GM12873 (cell line): ENCODE measurements at regions not wholly inside any gene's neighbourhood (a gene's known extent, or its start where the extent isn't known, plus 50 kb on each side); places are given as distances from the start of the nearest gene placed in this dataset.

Source experiments
- CTCF ChIP-seq: IDR thresholded peaks from 2 replicates; pipeline ENCODE4 v1.5.1; 2012; ENCODE audit warnings: low read depth, mild to moderate bottlenecking, moderate library complexity, low read length, control low read depth; ENCODE audit not compliant: insufficient read depth; ENCODE audit errors: missing control alignments

DNA sequence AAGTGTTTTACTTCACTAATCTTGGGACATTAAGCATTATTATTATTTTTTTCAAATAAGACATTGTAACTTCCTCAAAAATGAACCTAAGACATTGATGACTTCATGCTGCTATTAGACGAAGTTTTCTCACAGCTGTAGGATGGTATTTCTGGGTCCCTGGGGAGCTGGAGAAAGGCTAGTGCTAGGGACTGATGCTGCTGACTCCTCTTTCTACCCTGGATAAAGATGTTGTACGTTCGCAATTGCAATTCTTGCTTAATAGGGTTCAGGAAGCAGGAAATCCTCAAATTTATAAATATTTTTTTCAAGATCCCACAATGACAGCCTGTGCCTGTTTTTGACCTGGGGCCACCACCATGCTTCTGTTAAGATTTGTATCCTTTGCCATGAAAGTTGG lies 526.0 kb downstream of the CCSER2 start:
- no peak for TF ChIP-seq CTCF

DNA sequence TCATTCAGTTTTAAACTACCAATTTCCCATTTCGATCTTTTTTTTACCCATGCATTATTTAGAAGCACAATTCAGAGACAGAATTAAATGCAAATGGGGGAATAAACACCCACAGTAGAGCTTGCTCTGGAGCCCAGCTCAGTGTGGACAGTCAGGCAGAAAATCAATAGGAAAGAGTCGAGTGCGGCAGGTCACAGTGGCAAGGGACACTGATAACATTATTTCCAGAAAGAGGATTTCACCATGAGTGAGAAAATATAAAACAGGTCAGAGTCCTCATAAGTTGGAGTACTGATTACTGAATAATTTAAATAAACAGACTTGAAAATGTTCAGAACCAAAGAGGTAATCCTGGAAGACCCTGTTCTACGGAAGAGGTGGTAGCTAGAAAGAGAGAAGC lies 532.5 kb downstream of the CCSER2 start:
- TF ChIP-seq CTCF = no peak

DNA sequence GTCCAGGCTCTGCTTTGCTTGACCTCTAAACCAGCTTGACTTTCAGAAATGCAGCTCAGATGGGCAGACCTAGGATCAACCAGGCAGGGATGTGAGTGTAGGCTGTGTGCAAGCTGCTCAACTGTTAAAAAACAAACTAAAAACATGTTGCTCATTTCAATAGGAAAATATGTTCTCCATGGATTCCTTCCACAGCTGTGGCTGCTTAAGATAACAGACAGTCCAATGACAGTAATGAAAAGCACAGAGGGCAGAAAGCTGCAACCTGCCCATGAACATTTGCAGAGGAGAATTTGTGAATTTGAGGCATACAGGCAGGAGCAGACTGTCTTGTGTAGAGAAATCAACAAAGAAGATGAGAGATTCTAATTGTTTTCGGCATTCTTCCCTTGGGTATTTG lies 534.2 kb downstream of the CCSER2 start:
- no peak for TF ChIP-seq CTCF

DNA sequence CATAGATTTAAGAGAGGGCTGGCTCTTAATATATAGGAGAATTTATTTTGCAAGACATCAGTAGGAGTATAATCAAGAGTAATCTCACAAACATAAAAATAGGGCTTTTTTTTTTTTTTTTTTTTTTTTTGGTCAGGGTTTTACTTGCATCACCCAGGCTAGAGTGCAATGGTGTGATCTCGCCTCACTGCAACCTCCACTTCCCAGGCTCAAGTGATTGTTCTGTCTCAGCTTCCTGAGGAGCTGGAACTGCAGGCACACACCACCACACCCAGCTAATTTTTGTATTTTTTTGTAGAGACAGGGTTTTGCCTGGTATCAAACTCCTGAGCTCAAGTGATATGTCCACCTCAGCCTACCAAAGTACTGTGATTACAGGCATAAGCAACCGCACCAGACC lies 535.3 kb downstream of the CCSER2 start:
- no peak for TF ChIP-seq CTCF

DNA sequence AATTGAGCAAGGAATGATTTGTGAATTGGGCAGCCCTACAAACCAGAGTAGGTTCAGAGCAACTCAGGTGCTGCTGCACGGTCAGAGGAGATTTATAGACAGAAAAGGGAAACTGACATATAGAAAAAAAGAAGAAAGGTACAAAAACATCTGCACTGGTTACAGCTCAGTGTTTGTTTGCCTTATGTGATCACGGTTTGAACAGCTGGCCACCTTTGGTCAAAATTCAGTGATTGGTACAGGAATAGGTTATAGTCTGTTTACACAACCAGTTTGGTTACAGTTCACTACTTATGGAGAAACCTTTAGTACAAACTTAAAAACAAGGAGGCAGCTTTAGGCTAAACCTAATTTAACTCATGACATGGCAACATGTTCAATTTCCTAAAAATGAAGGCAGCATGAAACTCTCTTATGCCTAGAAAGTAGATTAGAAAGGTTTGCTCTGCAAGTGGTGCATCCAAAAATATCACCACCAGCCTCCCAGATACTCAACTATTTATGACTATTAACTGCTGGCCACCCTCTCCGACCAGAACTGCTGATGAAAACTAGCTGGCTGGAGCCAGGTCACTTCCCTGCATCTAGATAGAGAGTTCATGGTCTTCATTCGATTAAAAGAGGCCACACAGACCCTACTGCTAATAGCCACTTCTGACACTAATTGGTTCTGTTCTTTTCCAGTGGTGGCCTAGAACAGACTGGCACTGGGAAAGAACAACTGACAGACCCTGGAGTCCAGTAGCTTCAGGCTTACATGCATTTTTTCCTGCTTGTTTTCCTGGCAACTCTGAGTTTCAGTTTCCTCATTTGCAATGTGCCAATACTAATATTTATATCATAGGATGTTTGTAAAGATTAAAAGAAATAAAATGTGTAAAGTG lies 548.0 kb downstream of the CCSER2 start:
- no peak for TF ChIP-seq CTCF

DNA sequence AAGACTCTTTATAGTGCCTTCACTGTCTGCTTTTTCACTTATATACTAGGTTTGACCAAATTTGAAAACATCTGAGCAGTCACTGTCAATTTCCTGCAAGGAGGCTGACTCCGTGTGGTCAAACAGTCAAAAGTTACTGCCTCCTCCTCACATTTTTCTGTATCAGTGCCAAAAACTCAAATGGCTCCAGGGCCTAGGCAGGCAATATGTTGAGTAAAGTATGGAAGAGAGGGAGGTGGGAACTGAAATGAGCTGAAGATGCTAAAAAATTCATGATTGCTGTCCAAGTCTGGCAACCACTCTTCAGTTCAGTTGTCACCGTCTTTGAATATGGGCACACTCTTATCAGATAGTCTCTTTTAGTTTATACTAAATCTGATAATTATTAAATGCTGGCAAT lies 551.6 kb downstream of the CCSER2 start:
- no peak for TF ChIP-seq CTCF

DNA sequence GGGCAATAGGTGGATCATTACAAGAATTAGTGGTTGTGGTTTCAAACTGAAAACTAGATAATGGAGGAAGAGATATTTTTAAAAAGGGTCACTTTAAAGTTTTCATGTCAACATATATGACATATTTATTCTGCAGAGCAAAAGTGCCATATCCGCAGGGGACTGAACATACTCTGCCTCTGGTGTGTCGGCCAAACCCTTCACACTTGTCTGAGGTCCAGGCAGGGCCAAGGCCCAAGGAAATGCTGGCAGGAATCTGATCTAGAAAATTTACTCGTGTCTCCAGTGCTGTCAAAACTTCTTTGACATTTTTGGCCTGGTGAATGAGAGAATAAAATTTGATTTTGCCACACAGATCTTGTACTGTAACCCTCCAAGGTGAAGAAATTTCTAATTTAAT lies 562.3 kb downstream of the CCSER2 start:
- TF ChIP-seq CTCF = no peak
